Right lobe of liver (tissue), 4 donors: ENCODE measurements at regions not wholly inside any gene's neighbourhood (a gene's known extent, or its start where the extent isn't known, plus 50 kb on each side); places are given as distances from the start of the nearest gene placed in this dataset.

ENCODE experiments used
- POLR2A ChIP-seq: fragments of 450-650 bp; IDR thresholded peaks from one replicate; pipeline ENCODE4 v1.6.1; 2017; ENCODE audit warnings: antibody characterized with exemption, mild to moderate bottlenecking
- TF ChIP-seq, protein P1 (sequence below), 4 donors: fragments of 200-600 bp in 3 of 4; fragments of 450-650 bp in 1 of 4; IDR thresholded peaks; one replicate each; pipeline versions ENCODE4 v1.5.1 to v1.8.0; 2016 to 2022; ENCODE audit warnings: antibody characterized with exemption in 4 of 4, mild to moderate bottlenecking in 2 of 4
- donor health status: DM: no; HTN: no; CAD: no.
- donor health status: DM: no; HTN: no; CAD: no.
- donor health status: DM: no; HTN: yes; CAD: no.

DNA sequence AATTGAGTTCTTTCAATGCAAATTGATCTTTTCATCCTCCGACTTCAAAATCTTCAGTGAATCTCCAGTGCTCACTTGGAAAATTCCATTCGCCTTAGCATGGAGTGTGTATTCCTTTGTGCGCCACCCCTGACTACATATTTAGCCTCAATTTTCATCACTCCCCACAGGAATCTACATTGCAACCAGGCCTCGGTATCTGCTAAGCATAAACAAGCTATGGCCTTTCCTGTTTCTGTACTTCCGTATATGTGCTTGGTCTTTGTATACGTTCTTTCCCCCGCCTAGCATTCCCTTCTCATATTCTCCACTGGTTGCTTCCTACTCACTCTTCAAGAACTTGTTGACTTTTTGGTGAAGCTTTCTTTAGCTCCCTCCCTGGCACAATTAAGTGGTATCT lies 470.8 kb downstream of the LMO4 start:
- TF ChIP-seq POLR2A: no peak
- TF ChIP-seq, protein P1, sequence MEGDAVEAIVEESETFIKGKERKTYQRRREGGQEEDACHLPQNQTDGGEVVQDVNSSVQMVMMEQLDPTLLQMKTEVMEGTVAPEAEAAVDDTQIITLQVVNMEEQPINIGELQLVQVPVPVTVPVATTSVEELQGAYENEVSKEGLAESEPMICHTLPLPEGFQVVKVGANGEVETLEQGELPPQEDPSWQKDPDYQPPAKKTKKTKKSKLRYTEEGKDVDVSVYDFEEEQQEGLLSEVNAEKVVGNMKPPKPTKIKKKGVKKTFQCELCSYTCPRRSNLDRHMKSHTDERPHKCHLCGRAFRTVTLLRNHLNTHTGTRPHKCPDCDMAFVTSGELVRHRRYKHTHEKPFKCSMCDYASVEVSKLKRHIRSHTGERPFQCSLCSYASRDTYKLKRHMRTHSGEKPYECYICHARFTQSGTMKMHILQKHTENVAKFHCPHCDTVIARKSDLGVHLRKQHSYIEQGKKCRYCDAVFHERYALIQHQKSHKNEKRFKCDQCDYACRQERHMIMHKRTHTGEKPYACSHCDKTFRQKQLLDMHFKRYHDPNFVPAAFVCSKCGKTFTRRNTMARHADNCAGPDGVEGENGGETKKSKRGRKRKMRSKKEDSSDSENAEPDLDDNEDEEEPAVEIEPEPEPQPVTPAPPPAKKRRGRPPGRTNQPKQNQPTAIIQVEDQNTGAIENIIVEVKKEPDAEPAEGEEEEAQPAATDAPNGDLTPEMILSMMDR (IDR thresholded peaks at IDR 0.05): no peak
